HG02852 (cell line): ENCODE measurements at regions not wholly inside any gene's neighbourhood (a gene's known extent, or its start where the extent isn't known, plus 50 kb on each side); places are given as distances from the start of the nearest gene placed in this dataset.
"Not testable (repeated sequence)": the region's sequence is repeated elsewhere in the genome, so short reads cannot be mapped to it uniquely, and the experiment has no call there.

Source experiments
- ATAC-seq: cut with Tn5 transposase; IDR thresholded peaks from one replicate; pipeline ENCODE4 v1.9.1; 2021; ENCODE audit warnings: mild to moderate bottlenecking, moderate library complexity; ENCODE audit not compliant: unreplicated experiment

DNA sequence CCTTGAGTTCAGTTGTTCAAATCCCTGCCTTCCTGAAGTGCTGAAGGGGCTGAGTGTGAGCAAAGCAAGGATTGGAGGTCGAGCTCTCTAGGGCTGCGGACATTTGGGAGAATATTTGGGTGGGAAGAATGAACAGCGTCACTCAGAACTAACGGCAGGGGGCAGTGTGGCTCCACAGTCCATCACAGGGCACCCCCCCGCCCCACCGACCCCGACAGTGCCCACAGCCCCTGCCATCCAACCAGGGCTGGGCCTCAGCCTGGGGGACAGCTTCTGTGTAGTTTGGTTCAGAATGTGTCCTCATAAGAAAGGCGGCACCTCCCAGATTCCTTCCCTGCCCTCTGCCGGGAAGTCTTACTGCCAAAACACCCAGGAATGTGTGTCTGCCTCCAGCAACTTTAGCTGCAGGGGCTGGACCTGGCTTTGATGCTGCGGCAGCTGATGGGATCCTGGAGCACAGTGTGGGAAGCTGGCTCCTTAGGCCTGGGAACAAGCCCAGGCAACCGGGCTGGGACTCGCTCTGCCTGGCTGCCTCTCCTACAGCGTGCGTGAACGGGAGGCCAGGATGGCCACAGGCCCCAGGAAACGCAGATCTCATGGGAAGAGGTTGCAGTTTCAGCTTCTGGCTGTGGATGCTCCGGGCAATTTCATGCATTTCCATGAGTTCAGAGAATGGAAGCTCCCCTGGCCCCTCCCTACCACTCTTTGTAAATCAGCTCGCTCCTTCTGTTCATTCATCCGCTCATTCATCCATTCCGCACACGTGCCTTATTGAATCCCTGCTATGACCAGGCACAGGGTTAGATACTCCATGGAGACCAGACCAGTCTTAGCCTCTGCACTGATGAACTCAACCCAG is 104.9 kb upstream of the TMPRSS2 start:
- ATAC-seq, result no peak

- ATAC-seq, result no peak
Observed at GRCh38 chr21:41611966-41612606, 104.1 kb upstream of the TMPRSS2 start.

- no peak for ATAC-seq
Observed at GRCh38 chr21:41611441-41611840, 103.5 kb upstream of the TMPRSS2 start.

GRCh38 chr21:41610840-41611115 is 102.8 kb upstream of the TMPRSS2 start:
- not testable (repeated sequence) for ATAC-seq

GRCh38 chr21:41610042-41610839 is 102.3 kb upstream of the TMPRSS2 start:
- ATAC-seq, result no peak

- ATAC-seq, result no peak
Observed at GRCh38 chr21:41606706-41607105, 98.7 kb upstream of the TMPRSS2 start.

DNA sequence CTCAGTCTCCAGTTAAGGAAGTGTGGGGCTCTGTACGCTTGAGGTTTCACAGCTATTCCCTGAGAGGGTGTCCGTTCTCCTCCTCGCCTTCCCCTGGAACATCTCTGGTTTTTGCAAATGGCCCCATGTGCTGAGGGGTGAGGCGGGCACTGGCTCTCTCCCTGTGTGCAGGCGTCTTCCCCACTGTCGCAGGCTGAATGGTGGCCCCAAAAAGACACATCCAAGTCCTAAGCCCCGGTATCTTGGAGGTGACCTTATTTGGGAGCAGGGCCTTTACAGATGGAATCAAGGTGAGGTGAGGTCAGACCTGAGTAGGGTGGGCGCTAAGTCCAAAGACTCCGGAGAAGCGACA is 98.0 kb upstream of the TMPRSS2 start:
- no peak for ATAC-seq

DNA sequence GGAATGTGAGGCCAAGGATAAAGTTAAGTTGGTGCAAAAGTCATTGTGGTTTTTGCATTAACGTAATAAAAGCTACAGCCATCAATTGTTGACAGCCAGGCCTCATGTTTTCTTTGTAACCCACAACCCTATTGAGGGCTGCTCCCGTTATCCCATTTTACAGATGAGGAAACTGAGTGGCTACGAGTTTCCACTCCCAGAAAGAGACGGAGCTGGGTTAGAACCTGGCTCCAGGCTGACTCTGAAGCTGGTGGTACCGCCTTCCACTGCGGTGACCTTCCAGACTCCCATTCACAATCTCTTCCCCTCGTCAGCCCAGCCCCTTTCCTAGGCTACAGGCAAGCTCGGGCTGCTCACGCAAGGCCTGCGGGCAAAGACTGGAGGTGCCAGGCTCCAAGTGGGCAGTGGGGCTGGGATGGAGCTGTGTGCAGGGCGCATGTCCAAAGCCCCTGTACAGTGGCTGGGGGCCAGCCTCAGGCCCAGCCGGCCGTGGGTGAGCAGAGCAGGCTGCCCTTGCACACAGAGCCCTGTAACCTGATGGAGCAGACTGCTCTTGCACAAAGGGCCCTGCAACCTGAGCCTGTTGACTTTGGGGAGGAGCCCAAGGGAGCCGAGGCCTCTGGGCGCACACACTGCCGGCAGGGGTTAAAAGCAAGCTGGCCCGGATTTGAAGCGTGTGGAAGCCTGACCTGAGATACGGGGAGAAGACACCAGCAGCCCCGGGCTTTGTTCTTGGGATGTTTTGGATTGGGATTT is 97.4 kb upstream of the TMPRSS2 start:
- no peak for ATAC-seq

GRCh38 chr21:41604583-41605041 is 96.7 kb upstream of the TMPRSS2 start:
- no peak for ATAC-seq

- ATAC-seq, result no peak
Observed at GRCh38 chr21:41603476-41603875, 95.5 kb upstream of the TMPRSS2 start.

- no peak for ATAC-seq
Observed at GRCh38 chr21:41602531-41602930, 94.6 kb upstream of the TMPRSS2 start.

DNA sequence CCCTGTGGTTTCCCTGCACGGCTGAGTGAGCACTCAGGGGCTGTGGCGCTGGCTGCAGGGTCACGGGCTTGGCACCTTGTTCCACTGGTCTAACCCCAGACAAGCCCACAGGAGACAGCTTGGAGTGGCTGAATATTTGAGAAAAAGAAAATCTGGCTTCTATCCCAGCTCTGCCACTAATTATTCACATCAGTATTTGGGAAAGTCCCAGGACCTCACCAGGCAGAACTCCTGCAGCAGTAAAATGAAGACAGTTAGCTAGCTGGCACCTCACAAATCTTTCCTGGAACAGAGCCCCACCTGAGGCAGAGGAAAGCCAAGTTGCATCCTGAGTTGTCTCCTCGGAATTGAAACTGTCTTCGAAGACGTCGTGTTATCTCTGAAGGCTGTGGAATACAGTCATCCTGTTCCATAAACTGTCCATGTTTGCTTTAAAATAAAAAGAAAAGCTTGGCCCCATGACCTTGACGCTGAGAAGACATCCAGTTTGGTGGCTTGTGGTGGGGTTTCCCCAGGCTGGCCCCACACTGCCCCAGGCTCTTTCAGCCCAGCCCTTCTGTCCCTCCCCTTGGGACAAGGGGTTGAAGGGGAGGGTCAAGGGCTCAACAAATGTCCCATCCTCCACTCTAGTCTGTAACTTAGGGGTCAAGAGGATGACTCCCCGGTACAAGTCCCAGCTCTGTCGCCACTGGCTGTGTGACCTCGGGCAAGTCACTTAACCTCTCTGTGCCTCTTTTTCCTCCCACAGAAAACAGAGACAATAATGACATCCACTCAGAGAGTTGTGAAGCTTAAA is 93.8 kb upstream of the TMPRSS2 start:
- ATAC-seq, result no peak

DNA sequence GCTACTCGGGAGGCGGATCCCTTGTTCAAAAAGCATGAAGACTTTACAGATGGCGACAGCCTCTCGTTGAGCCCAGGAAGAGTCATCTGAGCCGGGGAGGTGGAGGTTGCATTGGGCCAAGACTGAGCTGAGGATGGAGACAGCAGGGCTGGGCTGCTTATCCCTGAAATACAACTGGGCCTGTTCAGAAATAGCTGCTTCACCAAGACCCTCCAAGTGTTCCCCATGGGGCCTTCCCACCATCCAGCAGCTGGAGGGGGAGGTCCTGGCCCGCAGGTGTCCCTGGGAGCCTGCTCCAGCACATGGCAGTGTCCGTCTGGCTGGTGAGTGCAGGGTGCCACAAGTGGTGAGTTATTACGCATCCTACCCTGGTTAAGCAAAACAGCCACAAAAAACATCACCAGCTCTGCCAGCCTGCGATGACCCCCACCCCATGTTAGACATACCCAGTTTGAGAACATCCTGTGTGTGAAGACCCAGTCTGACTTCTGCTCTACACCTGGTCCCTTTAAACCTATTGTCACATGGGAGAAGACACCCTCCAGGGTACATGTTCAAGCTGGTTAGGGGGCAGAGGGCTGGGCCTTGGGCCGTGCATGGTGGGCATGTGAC is 93.1 kb upstream of the TMPRSS2 start:
- no peak for ATAC-seq

GRCh38 chr21:41600556-41600955 is 92.6 kb upstream of the TMPRSS2 start:
- ATAC-seq, result no peak

DNA sequence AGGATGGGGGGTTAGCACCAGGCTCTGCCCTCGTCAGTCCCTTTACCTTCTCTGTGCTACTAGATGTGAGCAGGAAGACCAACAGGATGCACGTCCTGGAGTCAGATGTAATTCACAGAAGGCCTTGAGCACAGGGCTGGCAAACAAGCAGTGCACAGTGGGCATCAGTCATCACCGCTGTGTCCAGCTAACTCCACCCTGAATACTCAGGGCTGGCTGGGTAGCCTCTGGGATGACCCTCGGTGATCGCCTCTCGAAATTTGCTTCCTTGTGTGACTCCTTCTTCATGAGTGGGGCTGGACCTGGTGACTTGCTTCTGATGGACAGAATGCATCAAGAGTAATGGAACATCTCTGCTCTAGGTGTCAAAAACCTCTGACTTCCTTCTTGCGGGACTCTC is 92.2 kb upstream of the TMPRSS2 start:
- no peak for ATAC-seq

- ATAC-seq, result no peak
Observed at GRCh38 chr21:41598561-41599431, 90.8 kb upstream of the TMPRSS2 start.

DNA sequence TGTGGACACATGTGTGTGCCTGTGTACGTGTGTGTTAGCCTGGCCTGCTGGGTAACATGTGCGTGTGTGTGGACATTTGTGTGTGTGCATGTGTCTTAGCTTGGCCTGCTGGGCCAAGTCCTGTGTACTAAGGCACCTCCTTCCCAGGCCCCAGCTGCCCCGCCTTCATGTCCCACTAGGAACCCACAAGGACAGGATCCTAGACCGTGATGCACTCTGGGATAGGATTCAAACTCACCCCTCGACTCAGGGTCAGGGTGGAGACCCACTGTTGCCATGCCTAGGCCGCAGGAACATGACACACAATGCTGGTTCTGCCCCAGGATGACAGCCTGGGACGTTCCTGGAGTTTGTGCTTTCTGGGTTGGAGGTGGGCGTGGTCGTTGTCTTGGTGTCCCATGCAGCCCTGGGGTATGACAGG is 89.9 kb upstream of the TMPRSS2 start:
- ATAC-seq, result no peak

DNA sequence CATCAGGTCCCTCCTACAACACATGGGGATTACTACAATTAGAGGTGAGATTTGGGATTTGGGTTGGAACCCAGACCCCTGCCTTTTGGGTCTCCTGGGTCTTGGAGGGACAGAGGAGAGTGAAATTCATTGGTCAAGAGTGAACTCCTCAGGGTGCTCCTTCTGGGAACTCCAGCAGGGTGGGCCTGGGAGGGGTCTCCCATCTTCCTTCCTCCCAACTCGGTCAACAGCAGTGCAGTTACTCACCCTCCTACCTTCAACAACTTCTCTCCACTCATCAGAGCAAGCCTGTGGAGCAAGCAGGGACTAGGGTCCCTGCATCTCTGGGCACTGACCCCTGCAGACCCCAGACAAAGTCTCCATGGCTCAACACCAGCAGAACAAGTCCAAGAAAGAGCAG is 89.3 kb upstream of the TMPRSS2 start:
- no peak for ATAC-seq
